ENCODE measurements at regions not wholly inside any gene's neighbourhood (a gene's known extent, or its start where the extent isn't known, plus 50 kb on each side); places are given as distances from the start of the nearest gene placed in this dataset.

- TF ChIP-seq TAF1 (IDR thresholded peaks at IDR 0.05; ENCODE audit: borderline replicate concordance, insufficient read depth, low read length) (no peak), POLR2AphosphoS5 (IDR thresholded peaks at IDR 0.05; ENCODE audit: low read depth, low read length) (no peak), REST (IDR thresholded peaks at IDR 0.05; ENCODE audit: insufficient read depth in 1 of 2, low read depth in 2 of 2, low read length in 2 of 2) (no peak), SIN3A (IDR thresholded peaks at IDR 0.05; ENCODE audit: borderline replicate concordance, insufficient read depth, low read length) (no peak)
Measured at GRCh38 chr11:104572279-104572678, 326.0 kb downstream of the CASP12 start.
